GM12875 (cell line): ENCODE measurements at regions not wholly inside any gene's neighbourhood (a gene's known extent, or its start where the extent isn't known, plus 50 kb on each side); places are given as distances from the start of the nearest gene placed in this dataset.

Experiments used
- H3K4me3 ChIP-seq: one replicate; pipeline ENCODE4 v1.5.1; 2011; ENCODE audit warnings: low read depth, low read length, control low read depth
- CTCF ChIP-seq: IDR thresholded peaks from 2 replicates; pipeline ENCODE4 v1.5.1; 2011; ENCODE audit warnings: low read depth, mild to moderate bottlenecking, control low read depth, inconsistent platforms, low read length, moderate library complexity, borderline replicate concordance; ENCODE audit not compliant: insufficient read depth

- TF ChIP-seq CTCF, result no peak
- no peak overlapping the region for H3K4me3 ChIP-seq
Observed at GRCh38 chr14:101102875-101103274, 199.4 kb upstream of the RTL1 start.

GRCh38 chr14:101103321-101103901 is 199.9 kb upstream of the RTL1 start:
- no peak for TF ChIP-seq CTCF
- H3K4me3 ChIP-seq, result no peak overlapping the region

- TF ChIP-seq CTCF, result no peak
Observed at GRCh38 chr14:101104485-101104884, 201.0 kb upstream of the RTL1 start.

GRCh38 chr14:101105045-101105444 is 201.5 kb upstream of the RTL1 start:
- no peak overlapping the region for H3K4me3 ChIP-seq
- TF ChIP-seq CTCF, result no peak

More at GRCh38 chr14:101104485-101104884, 201.0 kb upstream of the RTL1 start:
- H3K4me3 ChIP-seq, result no peak overlapping the region

GRCh38 chr14:101108579-101109346 is 205.2 kb upstream of the RTL1 start:
- TF ChIP-seq CTCF, result no peak
- H3K4me3 ChIP-seq, result no peak overlapping the region

- no peak for TF ChIP-seq CTCF
- no peak overlapping the region for H3K4me3 ChIP-seq
Observed at GRCh38 chr14:101109347-101109638, 205.8 kb upstream of the RTL1 start.
